GM12801 (cell line): ENCODE measurements at regions not wholly inside any gene's neighbourhood (a gene's known extent, or its start where the extent isn't known, plus 50 kb on each side); places are given as distances from the start of the nearest gene placed in this dataset.

Source experiments
- TF ChIP-seq, protein P1 (sequence below): IDR thresholded peaks from one replicate; pipeline ENCODE4 v1.5.1; 2011; ENCODE audit warnings: control low read depth; ENCODE audit not compliant: insufficient read length; ENCODE audit errors: extremely low read depth

DNA sequence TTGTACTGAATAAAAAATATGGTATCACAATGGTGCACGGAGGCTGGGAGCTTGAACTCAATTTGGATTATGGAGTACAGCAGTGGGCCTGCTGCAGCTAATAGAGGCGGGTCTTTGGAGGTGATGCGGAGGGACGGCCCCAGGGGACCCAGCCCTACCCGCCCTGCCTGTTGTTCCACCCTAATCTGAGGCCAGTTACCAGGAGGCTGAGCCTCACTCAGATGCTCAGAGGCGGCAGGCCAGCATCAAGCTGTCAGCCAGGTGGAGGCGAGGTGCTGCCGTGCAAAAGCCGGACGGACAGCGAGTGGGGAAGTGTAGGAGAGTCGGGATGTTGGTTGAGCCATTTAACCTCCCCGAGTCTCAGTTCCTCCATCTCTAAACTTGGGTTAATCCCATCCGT lies 218.5 kb upstream of the RGMA start:
- TF ChIP-seq, protein P1, sequence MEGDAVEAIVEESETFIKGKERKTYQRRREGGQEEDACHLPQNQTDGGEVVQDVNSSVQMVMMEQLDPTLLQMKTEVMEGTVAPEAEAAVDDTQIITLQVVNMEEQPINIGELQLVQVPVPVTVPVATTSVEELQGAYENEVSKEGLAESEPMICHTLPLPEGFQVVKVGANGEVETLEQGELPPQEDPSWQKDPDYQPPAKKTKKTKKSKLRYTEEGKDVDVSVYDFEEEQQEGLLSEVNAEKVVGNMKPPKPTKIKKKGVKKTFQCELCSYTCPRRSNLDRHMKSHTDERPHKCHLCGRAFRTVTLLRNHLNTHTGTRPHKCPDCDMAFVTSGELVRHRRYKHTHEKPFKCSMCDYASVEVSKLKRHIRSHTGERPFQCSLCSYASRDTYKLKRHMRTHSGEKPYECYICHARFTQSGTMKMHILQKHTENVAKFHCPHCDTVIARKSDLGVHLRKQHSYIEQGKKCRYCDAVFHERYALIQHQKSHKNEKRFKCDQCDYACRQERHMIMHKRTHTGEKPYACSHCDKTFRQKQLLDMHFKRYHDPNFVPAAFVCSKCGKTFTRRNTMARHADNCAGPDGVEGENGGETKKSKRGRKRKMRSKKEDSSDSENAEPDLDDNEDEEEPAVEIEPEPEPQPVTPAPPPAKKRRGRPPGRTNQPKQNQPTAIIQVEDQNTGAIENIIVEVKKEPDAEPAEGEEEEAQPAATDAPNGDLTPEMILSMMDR: no peak

DNA sequence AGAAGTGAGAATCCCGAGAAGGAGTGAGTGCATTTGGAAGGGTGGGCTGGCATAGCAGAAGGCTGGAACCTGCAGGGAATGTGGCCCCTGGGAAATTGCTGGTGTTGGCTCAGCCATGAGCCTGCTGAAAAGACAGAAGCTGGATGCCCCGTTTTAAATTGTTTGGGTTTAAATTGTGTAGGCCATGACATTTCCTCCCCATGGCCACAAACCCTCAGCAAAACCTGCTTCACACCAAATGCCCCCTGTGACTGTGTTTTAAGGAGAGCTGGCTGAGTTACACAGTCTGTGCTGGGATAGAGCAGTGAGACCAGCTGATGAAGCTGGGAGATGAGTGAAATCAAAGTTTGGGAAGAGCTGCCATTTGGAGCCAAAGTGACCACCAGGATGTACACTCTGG lies 216.3 kb upstream of the RGMA start:
- TF ChIP-seq, protein P1: no peak

DNA sequence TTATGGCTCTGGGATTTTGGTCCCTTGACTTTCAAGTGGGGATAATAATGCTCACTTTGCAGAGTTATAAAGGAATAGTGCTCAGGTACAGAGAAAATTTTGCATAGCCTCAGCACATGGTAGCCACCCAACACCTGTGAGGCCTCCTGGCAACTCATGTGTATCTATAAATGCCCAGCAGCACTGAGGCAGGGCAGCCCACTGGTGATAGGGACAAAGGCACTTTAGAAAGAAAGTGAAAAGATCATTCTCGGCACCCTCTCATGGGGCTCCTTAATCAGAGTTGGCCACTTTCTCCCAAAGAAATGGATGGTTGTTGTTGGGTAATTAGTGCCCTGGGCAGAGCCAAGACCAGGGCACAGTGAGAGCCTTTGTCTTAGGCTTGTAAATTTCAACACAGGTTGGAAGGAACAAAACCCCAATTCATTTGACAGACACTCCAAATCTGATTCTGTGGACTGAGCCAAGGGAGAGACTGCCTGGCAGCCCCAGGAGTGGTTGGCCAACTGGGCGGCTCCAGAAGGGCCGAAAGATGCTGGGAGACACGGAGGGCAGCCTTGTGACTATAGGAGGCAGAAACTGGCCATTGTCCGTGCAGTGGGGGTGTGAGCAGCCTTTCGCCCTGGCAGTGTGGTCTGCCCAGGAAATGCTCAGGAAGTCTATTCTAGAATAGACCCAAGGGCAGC lies 213.2 kb upstream of the RGMA start:
- TF ChIP-seq, protein P1: no peak

DNA sequence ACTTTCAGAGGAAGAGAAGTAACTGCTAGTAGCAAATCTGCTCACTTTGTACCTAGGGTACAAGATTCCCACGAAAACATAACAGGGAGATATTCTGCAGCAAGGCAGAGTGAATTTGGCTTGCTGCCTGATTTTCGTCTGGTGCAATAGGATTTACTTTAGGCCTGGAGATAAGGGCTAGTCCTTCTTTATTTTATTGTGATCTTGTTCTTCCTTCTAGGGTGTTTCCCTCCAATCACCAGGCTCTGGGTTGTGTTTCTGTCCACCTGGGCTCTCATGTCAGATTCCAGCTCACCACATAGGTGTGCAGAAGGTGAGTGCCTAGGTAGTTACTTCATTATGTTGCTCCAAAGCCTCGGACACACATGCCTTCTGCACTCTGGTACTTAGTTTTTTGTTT lies 211.8 kb upstream of the RGMA start:
- TF ChIP-seq, protein P1: no peak

DNA sequence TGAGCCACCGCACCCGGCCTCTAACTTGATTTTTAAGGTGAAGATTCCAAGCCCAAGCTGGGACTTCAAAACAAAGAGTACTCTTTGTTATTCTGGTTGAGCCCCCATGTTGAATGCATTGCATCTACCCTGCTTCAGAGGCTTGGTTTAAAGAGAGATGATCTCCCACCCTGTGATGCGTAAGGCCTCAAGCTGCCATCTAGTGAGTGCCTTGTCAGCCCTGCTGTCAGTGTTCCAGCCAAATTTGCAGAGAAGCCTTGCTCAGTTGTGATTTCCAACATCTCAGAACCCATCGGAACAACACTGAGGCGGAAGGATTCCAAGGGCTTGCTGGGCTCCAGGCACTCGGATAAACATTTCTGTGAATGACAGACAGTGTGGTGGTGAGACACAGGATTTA lies 210.7 kb upstream of the RGMA start:
- TF ChIP-seq, protein P1: no peak

DNA sequence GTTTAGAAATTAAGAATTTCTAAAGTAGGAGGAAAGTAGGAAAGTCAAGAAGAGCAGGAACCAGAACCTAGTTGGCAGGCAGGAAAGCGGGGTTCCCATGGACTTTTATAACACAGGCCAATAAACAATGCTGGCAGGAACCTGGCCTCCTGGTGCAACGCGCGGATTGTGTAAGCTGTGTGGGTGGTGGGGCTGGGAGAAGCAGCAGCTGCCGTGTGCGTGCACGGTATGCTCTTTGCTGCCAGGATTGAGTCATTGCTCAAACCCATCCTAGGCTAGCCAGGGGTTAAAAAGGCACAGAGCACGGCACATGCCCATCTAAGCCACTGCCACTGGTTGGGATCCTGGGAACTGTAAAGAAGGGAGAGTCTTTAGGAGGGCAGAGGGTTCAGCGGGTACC lies 209.9 kb upstream of the RGMA start:
- TF ChIP-seq, protein P1: no peak

DNA sequence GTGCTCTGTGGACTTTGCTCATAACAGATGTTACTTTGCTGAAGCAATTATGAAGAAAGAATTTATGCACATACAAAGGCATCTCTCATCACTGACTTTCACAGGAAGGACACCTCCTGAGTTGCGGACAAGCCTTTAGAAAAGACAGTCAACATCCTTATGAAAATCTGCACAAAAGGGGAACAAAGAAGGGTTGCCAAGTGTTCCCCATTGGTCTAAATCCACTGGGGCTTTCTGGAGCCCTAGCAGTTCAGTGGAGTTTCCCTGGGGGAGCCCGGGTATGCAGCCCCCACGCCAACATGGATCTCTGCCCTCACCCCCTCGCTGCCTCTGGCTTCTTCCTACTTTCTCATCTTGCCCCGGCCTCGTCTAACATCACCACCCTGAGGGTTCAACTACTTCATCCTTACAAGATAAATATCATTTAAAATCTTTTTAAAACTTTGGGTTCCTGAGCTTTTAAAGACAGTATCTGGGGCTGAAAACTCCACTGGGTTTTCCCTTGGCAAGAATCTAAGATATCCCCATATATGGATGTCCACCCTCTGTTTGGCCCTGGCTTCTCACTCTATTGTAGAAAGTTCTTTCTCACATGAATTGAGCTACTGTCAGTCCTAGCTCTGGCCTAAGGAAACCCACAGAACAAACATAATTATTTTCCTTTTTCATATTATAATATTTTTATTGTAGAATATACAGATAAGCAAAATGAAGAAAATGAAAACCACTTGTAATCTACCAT lies 207.9 kb upstream of the RGMA start:
- TF ChIP-seq, protein P1: no peak
